GM21447 (cell line): ENCODE measurements at regions not wholly inside any gene's neighbourhood (a gene's known extent, or its start where the extent isn't known, plus 50 kb on each side); places are given as distances from the start of the nearest gene placed in this dataset.

Experiments used
- ATAC-seq: cut with Tn5 transposase; IDR thresholded peaks from one replicate; pipeline ENCODE4 v1.9.1; 2021; ENCODE audit not compliant: unreplicated experiment

- no peak for ATAC-seq
Measured at GRCh38 chr12:74900232-74900631, 309.4 kb downstream of the KCNC2 start.

GRCh38 chr12:74903522-74903921, 306.1 kb downstream of the KCNC2 start:
- no peak for ATAC-seq

GRCh38 chr12:74906224-74906623, 303.4 kb downstream of the KCNC2 start:
- no peak for ATAC-seq

- ATAC-seq, result no peak
Measured at GRCh38 chr12:74910831-74911230, 298.8 kb downstream of the KCNC2 start.

GRCh38 chr12:74914378-74914777, 295.3 kb downstream of the KCNC2 start:
- no peak for ATAC-seq

GRCh38 chr12:74915718-74916117, 293.9 kb downstream of the KCNC2 start:
- no peak for ATAC-seq

- ATAC-seq, result no peak
Measured at GRCh38 chr12:74917743-74918142, 291.9 kb downstream of the KCNC2 start.

- no peak for ATAC-seq
Measured at GRCh38 chr12:74918291-74918690, 291.3 kb downstream of the KCNC2 start.

- ATAC-seq, result no peak
Measured at GRCh38 chr12:74922117-74922516, 287.5 kb downstream of the KCNC2 start.

- ATAC-seq, result no peak
Measured at GRCh38 chr12:74922642-74923041, 287.0 kb downstream of the KCNC2 start.

GRCh38 chr12:74941670-74942069, 268.0 kb downstream of the KCNC2 start:
- no peak for ATAC-seq

GRCh38 chr12:74945771-74946198, 263.9 kb downstream of the KCNC2 start:
- no peak for ATAC-seq

- ATAC-seq, result no peak
Measured at GRCh38 chr12:74953697-74954096, 255.9 kb downstream of the KCNC2 start.

- no peak for ATAC-seq
Measured at GRCh38 chr12:74957231-74957630, 252.4 kb downstream of the KCNC2 start.

- ATAC-seq, result no peak
Measured at GRCh38 chr12:74957634-74958033, 252.0 kb downstream of the KCNC2 start.

- ATAC-seq, result no peak
Measured at GRCh38 chr12:74959657-74960056, 250.0 kb downstream of the KCNC2 start.

GRCh38 chr12:74963304-74963703, 246.3 kb downstream of the KCNC2 start:
- ATAC-seq, result no peak

GRCh38 chr12:74963867-74964331, 245.7 kb downstream of the KCNC2 start:
- no peak for ATAC-seq

GRCh38 chr12:74964390-74964789, 245.2 kb downstream of the KCNC2 start:
- ATAC-seq, result no peak

- ATAC-seq, result no peak
Measured at GRCh38 chr12:74971201-74971600, 238.4 kb downstream of the KCNC2 start.

GRCh38 chr12:74977832-74978481, 231.7 kb downstream of the KCNC2 start:
- no peak for ATAC-seq

GRCh38 chr12:74980510-74980909, 229.1 kb downstream of the KCNC2 start:
- ATAC-seq, result no peak

- no peak for ATAC-seq
Measured at GRCh38 chr12:74981541-74981940, 228.1 kb downstream of the KCNC2 start.
